K562 (cell line): ENCODE measurements at regions not wholly inside any gene's neighbourhood (a gene's known extent, or its start where the extent isn't known, plus 50 kb on each side); places are given as distances from the start of the nearest gene placed in this dataset.

Experiments used
- ATAC-seq: fragments of 200-7000 bp; cut with Tn5 transposase; 3 replicates; pipeline ENCODE4 v1.9.1; 2020; ENCODE audit warnings: moderate library complexity
- BruUV-seq: library from RNA; stranded (reverse); fragments of 400-500 nt; replicated peaks from 2 replicates; lab custom pipeline; 2021; lab: Mats Ljungman, UMichigan
- CTCF ChIA-PET: fragments of 300-600 bp; formaldehyde crosslinking; extraction: SDS; loops from one replicate; lab custom pipeline; 2021; ENCODE audit warnings: low intra/inter-chr PET ratio; lab: Yijun Ruan, JAX
- POLR2A ChIA-PET: fragments of 300-600, 350-650 bp; sonication (Branson Sonifier 250); formaldehyde crosslinking; extraction: SDS; loops from one replicate; lab custom pipeline; 2021; ENCODE audit warnings: antibody characterized with exemption, inconsistent platforms; lab: Yijun Ruan, JAX
- DNase-seq, 4 experiments: peaks; one replicate each; pipeline versions ENCODE4 v3.0.0 to v3.0.0-alpha.2; 2011 to 2018; ENCODE audit warnings: low spot score in 3 of 4, mixed read lengths in 3 of 4; ENCODE audit errors: extremely low read depth in 1 of 4
- FAIRE-seq: peaks from 2 replicates; lab custom pipeline; 2011; peaks lifted over from hg19 to GRCh38; lab: Jason Lieb, UNC
- H2AFZ ChIP-seq: 2 replicates; pipeline ENCODE4 v1.6.0; 2011; ENCODE audit warnings: low read depth, low read length, control low read depth, inconsistent platforms
- H3K27ac ChIP-seq: fragments of 200-600 bp; 3 replicates; pipeline ENCODE4 v1.8.0; 2011; ENCODE audit warnings: low read depth, mild to moderate bottlenecking, control low read depth, inconsistent platforms, low read length, moderate library complexity, mixed read lengths; ENCODE audit errors: extremely low read depth
- H3K27me3 ChIP-seq, 2 experiments: fragments of 300-600 bp in 1 of 2; 2 replicates in 1 of 2; 3 replicates in 1 of 2; pipeline versions ENCODE4 v1.6.0 to v1.8.0; 2011; ENCODE audit warnings: inconsistent platforms in 2 of 2, low read length in 2 of 2, mild to moderate bottlenecking in 1 of 2, mixed read lengths in 1 of 2, moderate library complexity in 1 of 2; ENCODE audit not compliant: control insufficient read depth in 2 of 2, insufficient read depth in 2 of 2
- H3K36me3 ChIP-seq: fragments of 300-600 bp; 3 replicates; pipeline ENCODE4 v1.8.0; 2011; ENCODE audit warnings: mild to moderate bottlenecking, low read length, inconsistent platforms; ENCODE audit not compliant: control insufficient read depth, insufficient read depth
- H3K4me1 ChIP-seq, 2 experiments: fragments of 200-600 bp in 1 of 2; replicated peaks in 1 of 2; 2 replicates in 1 of 2; 3 replicates in 1 of 2; pipeline versions ENCODE4 v1.5.1 to v1.8.0; 2011; ENCODE audit warnings: inconsistent platforms in 2 of 2, low read length in 2 of 2, mild to moderate bottlenecking in 1 of 2, mixed read lengths in 1 of 2, moderate library complexity in 1 of 2; ENCODE audit not compliant: control insufficient read depth in 2 of 2, insufficient read depth in 2 of 2
- H3K4me2 ChIP-seq: 2 replicates; pipeline ENCODE4 v1.6.1; 2011; ENCODE audit warnings: low read length, control low read depth, inconsistent platforms, mixed read lengths; ENCODE audit not compliant: insufficient read depth
- H3K4me3 ChIP-seq: fragments of 200-600 bp; sonication (generic), shearing (Covaris generic); 2 replicates; pipeline ENCODE4 v1.5.1; 2016; ENCODE audit warnings: control low read depth, inconsistent platforms
- H3K79me2 ChIP-seq: fragments of 200-600 bp; 3 replicates; pipeline ENCODE4 v1.8.0; 2011; ENCODE audit warnings: low read length, inconsistent platforms; ENCODE audit not compliant: control insufficient read depth, insufficient read depth
- H3K9ac ChIP-seq, 2 experiments: 2 replicates each; pipeline versions ENCODE4 v1.6.0 to v1.6.1; 2011; ENCODE audit warnings: low read depth in 2 of 2, low read length in 2 of 2, control low read depth in 1 of 2, inconsistent platforms in 1 of 2, mild to moderate bottlenecking in 1 of 2, mixed read lengths in 1 of 2; ENCODE audit not compliant: insufficient read depth in 1 of 2
- H3K9me1 ChIP-seq: one replicate; pipeline ENCODE4 v1.6.0; 2011; ENCODE audit warnings: inconsistent platforms, mild to moderate bottlenecking, low read length, moderate library complexity; ENCODE audit not compliant: control insufficient read depth, insufficient read depth
- H3K9me3 ChIP-seq: replicated peaks from 2 replicates; pipeline ENCODE4 v1.5.1; 2011; ENCODE audit warnings: low read depth, low read length, inconsistent platforms; ENCODE audit not compliant: control insufficient read depth, insufficient read depth
- H4K20me1 ChIP-seq: replicated peaks from 2 replicates; pipeline ENCODE4 v1.6.1; 2011; ENCODE audit warnings: low read length, inconsistent platforms, mixed read lengths; ENCODE audit not compliant: control insufficient read depth, insufficient read depth
- ATF1 ChIP-seq, 2 experiments: fragments of 450-650 bp in 1 of 2; IDR thresholded peaks; 2 replicates each; pipeline ENCODE4 v1.6.1; 2016; ENCODE audit warnings: missing compliant biosample characterization in 1 of 2, missing genetic modification characterization in 1 of 2
- BHLHE40 ChIP-seq: IDR thresholded peaks from 2 replicates; pipeline ENCODE4 v1.6.1; 2011; ENCODE audit warnings: low read length, improper control_type of control experiment
- BRD4 ChIP-seq: fragments of 200-600 bp; sonication (generic); IDR thresholded peaks from 2 replicates; pipeline ENCODE4 v1.6.1; 2017; ENCODE audit warnings: inconsistent platforms
- CBFA2T3 ChIP-seq: fragments of 450-650 bp; IDR thresholded peaks from 2 replicates; pipeline ENCODE4 v1.6.1; 2017
- CGGBP1 ChIP-seq: fragments of 250-450 bp; sonication (Bioruptor Pico); IDR thresholded peaks from 2 replicates; pipeline ENCODE4 v1.9.0; 2021; ENCODE audit warnings: mild to moderate bottlenecking
- DDX20 ChIP-seq: fragments of 450-650 bp; IDR thresholded peaks from 2 replicates; pipeline ENCODE4 v1.6.1; 2016; ENCODE audit warnings: missing genetic modification characterization, low read depth, mild to moderate bottlenecking, missing compliant biosample characterization, moderate library complexity
- DNMT1 ChIP-seq: fragments of 450-650 bp; IDR thresholded peaks from 2 replicates; pipeline ENCODE4 v1.6.1; 2016; ENCODE audit warnings: antibody characterized with exemption, mild to moderate bottlenecking
- GTF2F1 ChIP-seq: IDR thresholded peaks from 2 replicates; pipeline ENCODE4 v1.6.1; 2011; ENCODE audit warnings: low read depth, low read length, improper control_type of control experiment
- MCM7 ChIP-seq, 2 experiments: fragments of 450-650 bp; IDR thresholded peaks; 2 replicates each; pipeline ENCODE4 v1.6.1; 2016 to 2018
- MXI1 ChIP-seq: IDR thresholded peaks from 2 replicates; pipeline ENCODE4 v1.6.1; 2011; ENCODE audit warnings: low read depth, mild to moderate bottlenecking, improper control_type of control experiment, low read length
- NR3C1 ChIP-seq: sonication (generic); formaldehyde crosslinking; IDR thresholded peaks from 2 replicates; pipeline ENCODE4 v1.8.1; 2022; ENCODE audit warnings: missing genetic modification reagents
- POLR2B ChIP-seq: fragments of 450-650 bp; IDR thresholded peaks from 2 replicates; pipeline ENCODE4 v1.6.1; 2018; ENCODE audit warnings: low read depth; ENCODE audit not compliant: partially characterized antibody
- SMAD2 ChIP-seq: fragments of 150-350 bp; IDR thresholded peaks from 2 replicates; pipeline ENCODE4 v1.6.1; 2014; ENCODE audit warnings: low read depth, mild to moderate bottlenecking, low read length
- STAT5B ChIP-seq: fragments of 250-450 bp; sonication (Bioruptor Pico); IDR thresholded peaks from 2 replicates; pipeline ENCODE4 v1.8.0; 2021; ENCODE audit warnings: mild to moderate bottlenecking, inconsistent platforms
- U2AF2 ChIP-seq: fragments of 200-400 bp; formaldehyde crosslinking; optimal IDR thresholded peaks from 2 replicates; pipeline ENCODE3; 2017; ENCODE audit warnings: low read depth, mild to moderate bottlenecking, low read length
- ZNF184 ChIP-seq: sonication (generic); formaldehyde crosslinking; IDR thresholded peaks from 2 replicates; pipeline ENCODE4 v1.5.0; 2020; ENCODE audit warnings: missing genetic modification reagents
- ZNF609 ChIP-seq: sonication (generic); formaldehyde crosslinking; IDR thresholded peaks from 2 replicates; pipeline ENCODE4 v1.8.1; 2023; ENCODE audit warnings: missing genetic modification reagents, mild to moderate bottlenecking, borderline replicate concordance
- WGBS: fragments of 100-300 bp; shearing (Covaris generic); methylation state at CpG from one replicate; pipeline ENCODE4 v1.1.6; 2016; ENCODE audit warnings: low coverage, mixed read lengths; ENCODE audit not compliant: insufficient coverage; ENCODE audit errors: missing lambda C conversion rate; 5-methylcytosine and 5-hydroxymethylcytosine counted together
- in situ Hi-C: fragments of 300-500 bp; cut with MboI; formaldehyde crosslinking; loops from 4 replicates; pipeline ENCODE4 v1.15.0; 2018; ENCODE audit warnings: inconsistent platforms, mixed read lengths
- intact Hi-C: fragments of 100-400 bp; cut with micrococcal nuclease; formaldehyde crosslinking; loops from 2 replicates; pipeline ENCODE4 v1.14.2; 2022

- FAIRE-seq (no peak), DNase-seq (no peak), ATAC-seq (no peak)
- WGBS: 5% methylated on average over 7 of the region's 7 CpGs
- Histone ChIP-seq H3K36me3 (no peaks in the 10 kb centered on the region), H3K9me3 (no peaks in the 10 kb centered on the region), H3K4me1 (peaks cover 0 to 28% of the 10 kb centered on the region in 2 experiments; a peak in 2 of 5 replicates), H3K79me2 (no peaks in the 10 kb centered on the region), H3K4me3 (no peak overlapping the region), H3K27ac (no peak overlapping the region), H3K4me2 (no peak overlapping the region), H2AFZ (no peak overlapping the region), H3K27me3 (no peaks in the 10 kb centered on the region), H3K9me1 (no peaks in the 10 kb centered on the region), H4K20me1 (0 out of 2 replicates have a peak, but pooled peaks cover 3% of the 10 kb centered on the region), H3K9ac (0 out of 4 replicates have a peak overlapping the region, but pooled peaks of 1 of the 2 experiments have one; percentile 10)
- in situ Hi-C loops (no loop called here), intact Hi-C loops (no loop called here)
- ChIA-PET CTCF (interaction anchor here (1.1 kb wide), 1 partner anchor 50 kb away, joined by 3 read pairs; no protein-coding TSS in a partner anchor), POLR2A (no interaction called here)
- no TSS peak for BruUV-seq
- no peak for TF ChIP-seq STAT5B (CRISPR knock-in tag)
- TF ChIP-seq DNMT1: no peak
- no peak for TF ChIP-seq ZNF184 (CRISPR knock-in tag)
- TF ChIP-seq U2AF2: no peak
- no peak for TF ChIP-seq BHLHE40
- TF ChIP-seq CBFA2T3: no peak
- no peak for TF ChIP-seq BRD4
- TF ChIP-seq ATF1 (CRISPR knock-in tag; IDR thresholded peaks at IDR 0.05): no peak
- TF ChIP-seq ATF1 (tag; IDR thresholded peaks at IDR 0.05): no peak
- TF ChIP-seq DDX20 (tag): no peak
- TF ChIP-seq NR3C1 (CRISPR knock-in tag): no peak
- no peak for TF ChIP-seq MXI1
- no peak for TF ChIP-seq POLR2B
- no peak for TF ChIP-seq MCM7 (IDR thresholded peaks at IDR 0.05)
- no peak for TF ChIP-seq ZNF609 (CRISPR knock-in tag)
- TF ChIP-seq GTF2F1: no peak
- no peak for TF ChIP-seq SMAD2
- TF ChIP-seq CGGBP1 (CRISPR knock-in tag): no peak
These were observed 138.9 kb upstream of the LINGO1 start for GRCh38 chr15:77771616-77772015.
